SIG-M5 treated with dmso at 0.1 percent for 504 hours (cell line): ENCODE measurements at regions not wholly inside any gene's neighbourhood (a gene's known extent, or its start where the extent isn't known, plus 50 kb on each side); places are given as distances from the start of the nearest gene placed in this dataset.
"Not testable (repeated sequence)": the region's sequence is repeated elsewhere in the genome, so short reads cannot be mapped to it uniquely, and the experiment has no call there.

Experiments used
- DNase-seq: peaks from one replicate; lab custom pipeline; 2025; ENCODE audit not compliant: unreplicated experiment; lab: John Stamatoyannopoulos, UW

DNA sequence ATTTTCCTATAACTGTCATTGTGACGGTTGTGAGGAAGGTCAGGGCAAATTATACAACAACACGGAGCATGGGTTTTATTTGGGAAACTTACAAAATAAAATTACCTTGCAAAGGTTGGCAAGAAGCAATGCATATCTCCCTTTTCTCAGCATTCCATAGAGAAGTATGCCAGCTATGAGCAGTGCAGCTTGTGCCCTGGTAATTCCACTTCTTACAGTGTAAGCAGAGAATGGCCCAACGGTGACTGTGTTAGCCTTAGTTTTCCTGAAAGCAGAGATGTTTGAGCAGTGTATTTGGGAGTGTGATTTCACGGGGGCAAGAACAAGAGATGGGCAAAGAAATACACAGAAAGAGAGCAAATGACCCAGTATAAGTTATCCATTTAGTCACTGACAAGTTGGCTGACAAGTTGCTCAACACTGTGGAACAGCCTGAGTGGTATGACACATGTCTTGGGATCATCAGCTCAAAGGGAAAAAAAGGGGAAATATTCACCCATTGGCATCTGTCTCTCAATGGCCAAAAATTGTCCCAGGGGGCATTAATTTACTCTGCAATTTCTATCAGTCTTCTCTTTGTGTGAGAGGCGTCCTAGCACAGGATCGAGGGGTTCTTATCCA is 210.9 kb upstream of the NRIP1 start:
- DNase-seq: no peak

DNA sequence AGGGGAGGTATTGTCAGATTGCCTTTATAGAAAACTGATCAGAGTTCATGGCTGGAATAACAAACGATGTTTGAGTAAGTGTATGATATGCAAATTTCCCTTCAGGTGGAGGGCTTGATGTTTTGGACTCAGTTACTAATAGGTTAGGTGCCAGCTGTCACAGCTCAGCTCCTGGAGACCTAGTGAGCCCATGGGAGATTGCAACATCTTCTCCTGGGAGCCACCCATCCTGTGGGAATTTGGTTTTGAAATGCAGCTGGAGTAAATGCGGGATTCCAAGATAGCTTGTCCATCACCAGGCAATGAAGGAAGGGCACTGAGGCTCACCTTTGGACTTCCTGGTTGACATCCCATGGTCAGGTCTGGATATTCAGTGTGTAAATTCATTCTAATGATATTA is 211.4 kb upstream of the NRIP1 start:
- DNase-seq: no peak

DNA sequence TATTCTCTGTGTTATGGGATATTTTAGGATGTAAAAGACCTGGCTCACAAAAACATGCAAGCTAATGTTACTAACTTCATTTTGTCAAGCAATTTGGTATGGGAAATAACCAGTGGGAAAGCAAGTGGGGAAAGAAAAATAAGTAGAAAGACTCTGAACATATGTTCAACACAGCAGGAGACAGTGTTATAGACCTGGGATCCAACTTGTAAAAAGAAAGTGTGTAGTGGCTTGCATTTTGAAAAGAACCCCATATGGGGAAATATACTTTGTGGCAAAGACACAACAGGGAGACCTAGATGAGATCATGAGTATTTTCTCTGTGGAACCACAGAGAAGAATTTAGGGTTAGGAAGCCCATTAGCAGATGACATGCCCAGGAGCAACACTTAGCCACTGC is 212.7 kb upstream of the NRIP1 start:
- DNase-seq: no peak

DNA sequence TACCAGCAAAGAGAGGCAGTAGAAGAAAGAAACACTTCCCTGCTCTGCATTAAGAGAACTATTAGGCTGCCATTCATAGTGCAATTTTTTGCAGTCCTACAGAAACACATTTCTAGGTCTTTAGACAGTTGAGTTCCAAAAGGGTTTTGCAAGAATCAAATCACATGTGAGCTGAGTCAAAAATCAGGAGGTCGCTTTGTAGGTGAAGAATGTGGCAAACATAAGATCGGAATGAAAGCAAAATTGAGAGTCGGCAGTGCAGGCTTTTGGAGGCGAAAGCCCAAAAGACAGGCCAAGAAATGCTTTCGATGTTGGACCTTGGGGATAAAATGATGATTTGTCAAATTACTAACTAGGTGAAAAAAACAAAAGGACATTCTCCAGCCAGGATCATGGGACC is 213.5 kb upstream of the NRIP1 start:
- no peak for DNase-seq

DNA sequence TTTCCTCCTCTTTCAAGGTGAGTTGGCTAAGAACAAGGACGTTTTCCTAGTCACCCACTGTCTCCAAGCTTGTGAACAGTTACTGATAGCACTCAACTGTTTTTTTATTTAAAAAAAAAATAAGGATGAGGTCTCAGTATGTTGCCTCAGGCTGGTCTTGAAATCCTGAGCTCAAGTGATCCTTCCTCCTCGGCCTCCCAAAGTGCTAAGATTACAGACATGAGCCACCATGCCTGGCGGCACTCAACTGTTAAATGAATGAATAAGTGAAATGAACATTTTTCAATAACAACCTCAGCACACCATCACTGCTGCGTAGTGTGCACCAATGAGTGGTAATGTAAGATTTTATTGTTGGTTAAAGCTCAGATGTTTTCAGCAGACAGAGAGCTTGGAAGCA is 214.1 kb upstream of the NRIP1 start:
- DNase-seq: no peak

DNA sequence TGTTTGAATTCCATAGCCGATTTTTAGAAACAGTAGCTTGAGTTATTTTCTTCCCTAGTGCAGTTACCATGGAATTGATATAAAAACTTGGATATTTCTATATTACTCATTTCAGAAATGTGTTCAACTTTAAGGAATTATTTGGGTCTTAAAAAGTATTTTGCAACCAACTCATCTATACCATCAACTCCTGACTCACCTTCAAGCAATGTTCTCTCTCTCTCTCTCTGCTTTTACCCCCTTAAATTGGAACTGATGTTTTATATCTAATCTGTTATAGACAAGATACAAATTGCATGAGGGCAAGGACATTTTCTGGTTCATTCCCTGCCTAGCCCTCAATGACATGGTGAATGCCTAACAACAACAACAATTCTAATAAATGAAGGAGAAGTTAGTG is 214.7 kb upstream of the NRIP1 start:
- DNase-seq: no peak

DNA sequence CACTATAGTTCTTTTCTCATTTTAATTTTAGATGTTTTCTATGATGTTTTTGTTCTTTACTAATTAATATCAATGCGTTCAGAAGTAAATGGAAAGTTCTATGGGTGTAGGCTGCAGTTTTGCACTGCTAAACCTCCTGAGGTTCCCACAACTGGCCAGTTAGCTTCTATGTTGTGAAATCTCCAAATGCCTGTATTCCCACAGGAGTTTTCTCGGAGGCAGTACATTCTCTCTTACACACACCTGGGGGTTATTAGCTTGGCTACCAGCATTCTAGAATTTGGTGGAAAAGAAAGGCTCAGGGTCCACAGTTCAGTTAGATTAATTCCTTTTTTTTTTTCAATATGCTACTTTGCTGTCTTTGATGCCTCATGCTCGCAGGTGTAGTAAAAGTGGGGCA is 216.9 kb upstream of the NRIP1 start:
- no peak for DNase-seq

DNA sequence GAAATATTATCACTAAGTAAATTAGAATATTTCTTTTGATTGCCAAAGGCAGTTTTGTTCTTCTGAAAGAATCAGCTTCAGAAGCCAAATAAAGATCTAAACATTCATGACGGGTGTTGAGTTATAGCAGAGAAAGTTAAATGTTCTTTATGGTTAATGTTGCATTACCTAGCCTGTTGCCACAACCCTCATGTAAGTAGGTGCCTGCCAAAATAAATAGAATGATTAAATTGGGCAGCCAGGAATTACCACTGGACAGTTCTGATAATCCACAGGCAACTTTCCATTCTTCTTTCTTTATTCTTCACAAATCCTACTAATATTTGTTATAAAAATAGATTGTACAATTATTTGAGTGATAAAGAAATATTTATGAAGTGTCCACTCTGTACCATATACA is 217.9 kb upstream of the NRIP1 start:
- no peak for DNase-seq

DNA sequence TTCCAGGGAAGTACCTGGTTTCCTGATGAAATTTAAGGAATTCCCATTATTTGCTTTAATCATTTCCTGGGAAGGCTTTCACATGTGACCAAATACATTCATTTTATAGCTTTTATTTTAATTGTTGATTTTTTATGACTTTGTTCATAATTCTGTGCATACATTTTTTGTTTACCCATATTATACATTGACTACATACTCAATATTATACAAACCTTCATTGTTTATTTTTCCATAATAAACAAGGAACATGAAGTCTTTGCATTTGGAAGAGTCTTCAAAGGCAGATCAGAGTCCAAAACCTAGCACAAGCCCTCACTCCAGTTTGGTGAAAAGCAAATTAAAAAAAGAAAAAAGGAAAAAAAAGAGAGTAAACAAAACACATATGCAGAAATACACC is 218.3 kb upstream of the NRIP1 start:
- DNase-seq: no peak

DNA sequence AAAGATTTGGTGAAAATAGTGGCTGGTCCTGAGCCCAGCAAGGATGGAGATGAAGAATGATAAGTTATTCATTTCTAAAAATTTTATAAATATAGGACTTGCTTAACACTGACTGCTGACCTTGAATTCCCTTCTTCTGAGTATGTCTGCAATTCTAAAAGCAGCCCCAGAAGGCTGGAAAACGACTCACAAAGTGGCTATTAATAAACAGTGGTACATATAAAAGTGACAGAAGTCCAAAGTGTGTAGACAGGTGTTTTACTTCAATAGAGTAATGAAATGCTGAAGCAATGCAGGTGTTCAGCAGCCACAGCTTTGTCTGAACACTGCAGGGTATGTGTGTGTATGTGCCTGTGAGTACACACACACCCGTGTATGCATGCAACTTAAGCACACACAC is 219.0 kb upstream of the NRIP1 start:
- no peak for DNase-seq

DNA sequence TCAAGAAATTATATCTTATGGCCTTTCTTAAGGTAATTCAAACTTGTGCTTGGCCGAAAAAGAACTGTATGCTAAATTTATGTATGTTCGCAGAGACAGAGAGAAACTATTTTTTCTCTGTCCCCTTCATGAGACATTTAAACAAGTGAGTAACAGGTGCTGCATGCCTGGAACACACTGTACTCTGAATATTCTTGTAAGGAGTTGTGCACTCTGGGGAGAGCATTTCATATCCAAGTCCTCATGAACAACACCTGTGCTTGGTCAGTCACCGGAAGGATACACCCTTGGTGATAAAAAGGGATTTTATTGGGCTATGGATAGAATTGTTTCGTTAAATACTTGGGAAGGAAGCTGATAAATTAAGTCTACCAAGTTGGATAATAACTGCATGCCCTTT is 220.8 kb upstream of the NRIP1 start:
- no peak for DNase-seq

DNA sequence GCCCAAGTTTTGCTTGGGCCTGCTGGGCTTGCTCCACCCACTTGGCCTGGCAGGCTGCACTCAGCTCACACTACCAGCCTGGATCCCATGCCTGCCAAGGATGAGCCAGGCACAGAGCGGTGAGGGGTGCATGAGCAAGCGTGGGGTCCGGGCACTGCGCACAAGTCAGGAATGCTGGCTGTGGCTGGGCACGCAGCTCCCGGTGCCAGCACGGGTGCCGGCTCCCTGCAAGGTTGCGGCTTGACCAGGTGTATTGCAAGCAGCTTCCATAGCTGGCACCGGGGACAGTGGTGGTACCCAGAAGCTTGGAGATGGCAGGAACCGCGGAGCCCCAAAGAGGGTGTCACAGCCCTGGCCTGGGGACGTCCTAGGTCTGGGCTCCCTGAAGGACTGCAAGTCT is 224.4 kb upstream of the NRIP1 start:
- DNase-seq: no peak

DNA sequence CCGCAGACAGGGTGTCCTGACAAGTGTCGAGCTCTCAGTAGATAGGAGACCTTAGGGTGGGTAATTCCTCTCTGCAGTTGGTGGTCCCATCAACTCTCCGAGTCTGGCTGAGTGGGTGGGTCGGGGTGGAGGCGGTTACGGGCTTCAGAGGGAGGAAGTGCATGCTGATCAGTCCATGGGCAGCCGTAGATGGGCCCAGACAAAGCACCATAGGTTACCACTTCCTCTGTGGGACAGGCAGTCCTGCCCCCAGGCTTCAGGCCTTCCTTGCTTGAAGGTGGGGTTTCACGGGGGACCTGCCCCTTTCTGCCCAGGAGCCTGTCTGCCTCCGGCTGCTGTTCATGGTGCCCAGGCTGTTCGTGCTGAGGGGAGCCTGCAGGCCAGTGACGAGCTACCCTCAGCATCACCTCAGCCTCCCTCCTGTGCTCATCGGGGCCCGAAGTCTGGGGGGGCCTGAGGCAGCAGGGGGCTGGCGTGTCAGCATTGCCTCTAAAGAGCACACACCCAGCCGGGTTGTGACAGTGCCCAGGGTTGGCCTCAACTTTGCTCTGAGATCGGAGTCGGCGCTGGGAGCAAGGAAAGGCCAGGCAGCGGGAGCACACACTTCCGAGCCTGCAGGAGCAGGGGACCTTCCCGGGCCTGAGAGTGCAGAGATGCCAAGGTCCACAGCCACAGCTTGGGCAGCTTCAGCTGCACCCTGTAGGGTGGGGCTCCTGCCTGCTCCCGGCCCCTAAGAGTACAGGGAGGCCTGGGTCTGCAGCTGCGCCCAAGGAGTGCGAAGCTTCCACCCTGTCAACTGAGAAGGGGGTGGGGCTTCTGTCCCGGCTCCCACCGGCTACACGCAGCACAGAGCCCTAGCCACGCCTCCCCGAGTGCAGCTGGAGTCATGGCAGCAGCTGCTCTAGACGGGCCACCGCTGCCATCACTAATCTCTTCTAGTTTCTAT is 225.4 kb upstream of the NRIP1 start:
- no peak for DNase-seq

DNA sequence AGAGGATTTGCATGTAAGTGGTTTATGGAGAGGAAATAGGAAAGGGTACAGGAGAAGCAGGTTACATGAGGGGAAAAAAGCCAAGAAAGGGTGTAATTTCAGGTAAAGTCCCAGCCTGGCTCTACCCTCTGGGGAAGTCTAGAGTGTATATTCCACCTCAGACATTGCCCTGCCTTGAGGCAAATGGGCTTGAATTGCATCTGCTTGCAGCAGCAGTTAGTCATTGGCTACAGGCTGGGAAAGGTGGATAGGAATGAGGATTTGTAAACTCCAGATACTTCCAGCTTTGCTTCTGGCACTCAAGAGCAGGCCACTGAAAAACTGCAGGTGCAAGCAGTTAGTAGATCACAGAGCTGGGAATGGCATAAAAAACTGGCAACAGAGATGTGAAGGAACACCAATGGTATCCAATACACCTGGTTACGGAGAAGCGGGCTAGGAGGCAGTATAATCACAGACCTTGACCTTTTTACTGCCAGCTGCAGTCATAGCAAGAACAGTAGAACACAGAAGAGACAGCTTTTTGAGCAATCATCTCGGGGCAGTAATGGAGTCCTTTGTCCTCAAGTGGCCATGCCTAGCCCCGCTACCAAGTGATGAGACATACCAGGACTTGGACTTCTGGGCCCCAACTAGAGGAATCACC is 226.9 kb upstream of the NRIP1 start:
- no peak for DNase-seq

DNA sequence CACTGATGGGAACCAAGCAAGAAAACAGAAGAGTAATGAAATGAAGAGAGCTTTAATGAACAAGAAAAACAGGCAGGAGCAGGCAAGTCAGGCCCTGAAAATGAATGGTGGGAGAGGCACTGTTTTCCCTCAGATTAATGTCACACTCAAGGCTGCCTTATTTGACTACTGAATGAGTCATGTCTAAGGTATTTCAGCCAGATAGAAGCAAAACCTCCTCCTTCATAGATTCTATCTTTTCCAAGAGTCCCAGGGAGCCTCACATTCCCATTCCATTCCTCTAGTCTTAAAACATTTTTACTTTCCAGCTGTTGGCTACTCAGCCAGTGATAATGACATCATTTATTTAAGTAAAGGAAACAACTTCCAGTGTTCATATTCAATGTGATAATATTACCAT is 228.4 kb upstream of the NRIP1 start:
- peak; percentile 40 for DNase-seq

DNA sequence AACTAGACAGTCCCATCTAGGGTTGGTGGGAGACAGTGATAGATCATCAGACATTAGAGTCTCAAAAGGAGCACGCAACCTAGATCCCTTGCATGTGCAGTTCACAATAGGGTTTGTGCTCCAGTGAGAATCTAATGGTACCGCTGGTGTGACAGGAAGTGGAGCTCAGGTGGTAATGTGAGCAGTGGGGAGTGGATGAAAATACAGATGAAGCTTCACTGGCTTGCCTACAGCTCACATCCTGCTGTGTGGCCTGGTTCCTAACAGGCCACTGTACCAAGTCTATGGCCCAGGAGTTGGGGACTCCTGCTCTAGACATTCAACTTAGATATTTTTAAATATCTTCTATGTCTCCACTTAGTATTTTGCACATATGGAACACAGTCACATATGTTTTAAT is 231.1 kb upstream of the NRIP1 start:
- DNase-seq: no peak

DNA sequence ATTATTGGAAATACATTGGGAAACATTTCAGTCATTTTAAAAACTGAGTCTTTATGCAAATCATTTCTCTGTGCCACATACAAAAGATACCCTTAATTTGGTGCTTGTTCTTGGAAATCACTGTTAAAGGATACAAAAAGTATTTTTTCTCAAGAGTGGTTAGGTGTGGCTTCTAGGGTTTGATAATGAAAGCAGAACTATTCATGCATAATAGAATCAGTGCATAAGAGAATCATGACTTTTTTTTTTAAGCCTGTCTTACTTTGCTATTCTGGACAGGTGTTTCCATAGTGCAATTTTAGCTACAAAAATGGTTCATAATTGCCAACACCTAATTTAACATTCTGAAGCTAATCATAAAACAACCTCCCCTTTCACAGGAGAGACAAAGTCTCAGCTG is 233.0 kb upstream of the NRIP1 start:
- DNase-seq: no peak

DNA sequence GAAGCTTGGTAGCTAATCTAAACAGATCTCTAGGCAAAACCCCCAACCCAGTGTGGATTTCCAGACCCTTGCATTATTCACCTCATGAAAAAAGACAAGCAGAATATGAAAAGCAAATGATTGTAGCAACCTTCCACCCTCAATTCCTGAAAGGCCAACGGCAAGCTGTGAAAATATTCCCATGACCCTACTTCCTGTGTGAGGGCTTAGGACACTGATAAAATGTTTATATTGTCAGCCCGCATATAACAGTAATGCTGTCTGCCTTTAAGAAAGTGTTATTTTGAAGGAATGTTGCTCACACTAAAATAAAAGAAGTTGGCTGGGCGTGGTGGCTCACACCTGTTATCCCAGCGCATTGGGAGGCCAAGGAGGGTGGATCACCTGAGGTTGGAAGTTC is 233.5 kb upstream of the NRIP1 start:
- no peak for DNase-seq

DNA sequence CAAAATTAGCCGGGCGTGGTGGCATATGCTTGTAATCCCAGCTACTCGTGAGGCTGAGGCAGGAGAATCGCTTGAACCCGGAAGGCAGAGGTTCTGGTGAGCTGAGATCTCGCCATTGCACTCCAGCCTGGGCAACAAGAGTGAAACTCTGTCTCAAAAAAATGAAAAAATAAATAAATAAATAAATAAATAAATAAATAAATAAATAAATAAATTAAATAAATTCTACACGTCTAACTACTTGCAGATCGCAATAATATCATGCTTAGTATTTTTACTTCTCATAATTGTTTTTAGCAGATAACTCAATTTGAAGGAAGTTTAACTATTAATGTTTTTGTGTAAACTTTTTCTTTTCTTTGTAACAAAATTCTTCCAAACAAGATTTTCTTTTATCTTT is 234.0 kb upstream of the NRIP1 start:
- not testable (repeated sequence) for DNase-seq

DNA sequence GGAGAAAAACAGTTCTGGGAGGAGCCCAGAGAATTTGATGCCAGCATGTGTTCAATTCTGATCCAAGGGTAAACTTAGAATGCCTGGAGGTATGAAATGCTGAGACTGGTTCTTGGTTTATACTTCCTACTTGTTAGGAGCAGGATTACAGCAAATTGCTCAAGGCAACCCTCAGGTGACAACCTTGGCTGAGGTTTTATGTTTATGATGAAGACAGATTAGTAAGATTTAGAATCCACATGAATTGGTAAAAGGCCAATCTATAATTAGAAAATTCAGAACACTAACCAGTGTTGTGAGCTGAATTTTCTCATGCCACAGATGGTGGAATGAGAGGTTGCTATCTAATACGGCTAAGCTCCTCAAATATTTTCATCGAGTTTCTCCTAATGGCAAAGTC is 235.3 kb upstream of the NRIP1 start:
- DNase-seq: no peak

DNA sequence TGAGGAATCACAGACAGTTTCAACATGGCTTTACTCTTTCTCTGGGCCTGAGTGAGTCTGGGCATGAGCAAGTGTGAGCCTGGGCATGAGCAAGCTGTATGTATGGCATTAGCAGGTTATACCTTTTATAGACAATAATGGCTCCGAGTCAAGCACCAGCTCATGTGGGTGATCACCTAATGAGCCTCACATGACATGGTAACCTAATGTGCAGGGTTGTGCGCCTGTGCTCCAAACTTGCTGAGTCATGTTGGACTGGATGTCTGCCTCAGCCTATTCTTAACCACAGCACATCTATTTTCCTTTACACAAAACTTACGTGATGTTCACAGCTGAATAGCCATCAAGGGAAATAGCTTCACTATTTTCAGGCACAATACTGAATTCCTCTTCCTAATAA is 236.2 kb upstream of the NRIP1 start:
- no peak for DNase-seq

DNA sequence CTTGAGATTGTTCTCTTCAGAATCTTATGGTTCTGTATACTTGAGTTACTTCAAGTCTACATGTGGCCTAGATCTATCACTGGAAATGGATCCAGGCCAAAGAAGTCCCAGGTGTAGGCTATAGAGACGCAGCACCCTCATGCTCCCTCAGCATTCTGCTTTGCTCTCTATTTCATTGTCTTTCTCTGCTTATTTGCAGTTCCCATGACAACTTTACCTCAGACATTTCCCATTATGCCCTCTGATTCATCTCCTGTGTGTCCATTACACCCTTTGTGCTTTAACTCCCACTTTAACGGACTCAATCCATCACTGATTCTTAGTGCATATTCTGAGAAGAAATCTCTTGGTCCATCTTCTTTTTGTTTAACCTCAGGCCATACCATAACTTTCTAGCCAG is 236.9 kb upstream of the NRIP1 start:
- no peak for DNase-seq
